Breast epithelium (tissue), 4 donors: ENCODE measurements at regions not wholly inside any gene's neighbourhood (a gene's known extent, or its start where the extent isn't known, plus 50 kb on each side); places are given as distances from the start of the nearest gene placed in this dataset.
"Not testable (repeated sequence)": the region's sequence is repeated elsewhere in the genome, so short reads cannot be mapped to it uniquely, and the experiment has no call there.

Source experiments
- DNase-seq, 2 donors: peaks; one replicate each; pipeline ENCODE4 v3.0.0-alpha.2; 2019; ENCODE audit warnings: low spot score in 2 of 2
- H3K27ac ChIP-seq, 2 donors: fragments of 200-600 bp; sonication (generic) in 1 of 2; one replicate each; pipeline ENCODE4 v1.5.1; 2016 to 2019; ENCODE audit warnings: mild to moderate bottlenecking in 1 of 2
- H3K27me3 ChIP-seq, 2 donors: fragments of 200-600 bp; sonication (generic) in 1 of 2; one replicate each; pipeline versions ENCODE4 v1.5.1 to v1.6.0; 2017 to 2019; ENCODE audit warnings: control low read depth in 1 of 2, mild to moderate bottlenecking in 1 of 2
- H3K36me3 ChIP-seq: fragments of 200-600 bp; one replicate; pipeline ENCODE4 v1.5.1; 2019
- H3K4me1 ChIP-seq, 2 donors: fragments of 200-600 bp; sonication (generic); one replicate each; pipeline ENCODE4 v1.5.1; 2016 to 2019; ENCODE audit warnings: control low read depth in 1 of 2
- H3K4me3 ChIP-seq, 3 donors: fragments of 200-600 bp; sonication (generic); 1 replicate in 2 of 3; 2 replicates in 1 of 3; pipeline ENCODE4 v1.5.1; 2016 to 2019; ENCODE audit warnings: mild to moderate bottlenecking in 3 of 3, moderate library complexity in 2 of 3
- H3K9me3 ChIP-seq, 2 donors: fragments of 200-600 bp; sonication (generic) in 1 of 2; one replicate each; pipeline ENCODE4 v1.5.1; 2016 to 2019; ENCODE audit warnings: control low read depth in 1 of 2
- POLR2A ChIP-seq: fragments of 450-650 bp; IDR thresholded peaks from one replicate; pipeline ENCODE4 v1.6.1; 2016; ENCODE audit warnings: antibody characterized with exemption, mild to moderate bottlenecking, moderate library complexity
- POLR2AphosphoS5 ChIP-seq, 3 donors: sonication (generic); formaldehyde crosslinking; IDR thresholded peaks; one replicate each; pipeline ENCODE4 v1.6.1; 2017; ENCODE audit warnings: antibody characterized with exemption in 3 of 3
- intact Hi-C: fragments of 100-400 bp; cut with DNase I; formaldehyde crosslinking; loops from one replicate; pipeline ENCODE4 v1.15.1; 2023; ENCODE audit warnings: low total_unique reads
- TF ChIP-seq, protein P1 (sequence below), 3 donors: fragments of 450-650 bp; IDR thresholded peaks; one replicate each; pipeline ENCODE4 v1.5.1; 2016 to 2017; ENCODE audit warnings: antibody characterized with exemption in 3 of 3, mild to moderate bottlenecking in 3 of 3, moderate library complexity in 3 of 3

DNA sequence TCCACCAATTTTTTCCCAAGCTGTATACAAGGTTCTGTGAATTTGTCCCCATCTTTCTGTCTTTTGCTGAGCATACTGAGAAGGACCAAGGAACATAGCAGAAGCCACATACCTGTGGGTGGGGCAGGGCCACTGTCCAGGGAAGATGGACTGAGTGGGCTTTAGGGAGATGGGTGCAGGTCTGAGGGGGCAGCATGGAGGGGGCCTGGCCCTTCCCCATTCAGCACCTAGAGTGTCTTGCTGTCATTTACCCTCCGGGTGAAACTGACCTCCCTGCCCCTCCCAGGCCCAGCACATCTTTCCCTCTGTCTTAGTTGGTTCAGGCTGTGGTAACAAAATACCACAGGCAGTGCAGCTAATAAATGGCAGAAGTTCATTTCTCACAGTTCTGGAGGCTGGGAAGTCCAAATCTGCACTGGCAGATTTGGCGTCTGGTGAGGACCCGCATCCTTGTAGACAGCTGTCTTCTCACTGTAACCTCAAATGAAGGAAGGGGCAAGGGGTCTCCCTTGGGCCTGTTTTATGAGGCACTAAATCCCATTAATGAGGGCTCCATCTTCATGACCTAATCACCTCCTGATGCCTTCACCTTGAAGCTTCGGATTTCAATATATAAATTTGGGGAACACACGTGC lies 180.0 kb upstream of the SMAD3 start:
- intact Hi-C loops: no loop called here

DNA sequence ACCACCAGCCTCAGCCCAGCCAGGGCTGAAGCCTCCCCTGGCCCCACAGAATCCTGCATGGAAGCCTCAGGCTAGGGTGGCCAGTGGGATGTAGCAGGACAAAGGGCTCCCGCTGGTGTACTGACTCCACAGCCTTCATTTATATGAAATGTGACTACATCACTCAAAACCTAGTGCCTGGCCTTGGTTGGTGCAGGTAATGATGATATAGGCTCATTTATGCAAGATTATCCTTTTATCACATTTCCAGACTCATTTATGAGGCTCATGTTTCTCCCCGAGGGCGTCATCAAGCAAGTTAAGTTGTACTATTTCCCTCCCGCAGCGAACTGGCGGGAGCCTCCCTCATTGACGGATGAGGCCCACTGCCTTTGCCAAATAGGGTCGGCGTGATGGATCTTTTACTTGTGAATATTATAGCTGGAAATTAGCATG lies 179.1 kb upstream of the SMAD3 start:
- no peak for DNase-seq

More for the DNA sequence above, 180.0 kb upstream of the SMAD3 start:
- Histone ChIP-seq H3K36me3 (no peaks in the 10 kb centered on the region), H3K4me1 (peaks cover 4 to 11% of the 10 kb centered on the region in 2 donors), H3K9me3 (no peaks in the 10 kb centered on the region), H3K27me3 (no peaks in the 10 kb centered on the region), H3K27ac (no peak overlapping the region), H3K4me3 (no peak overlapping the region)
- TF ChIP-seq, protein P1, sequence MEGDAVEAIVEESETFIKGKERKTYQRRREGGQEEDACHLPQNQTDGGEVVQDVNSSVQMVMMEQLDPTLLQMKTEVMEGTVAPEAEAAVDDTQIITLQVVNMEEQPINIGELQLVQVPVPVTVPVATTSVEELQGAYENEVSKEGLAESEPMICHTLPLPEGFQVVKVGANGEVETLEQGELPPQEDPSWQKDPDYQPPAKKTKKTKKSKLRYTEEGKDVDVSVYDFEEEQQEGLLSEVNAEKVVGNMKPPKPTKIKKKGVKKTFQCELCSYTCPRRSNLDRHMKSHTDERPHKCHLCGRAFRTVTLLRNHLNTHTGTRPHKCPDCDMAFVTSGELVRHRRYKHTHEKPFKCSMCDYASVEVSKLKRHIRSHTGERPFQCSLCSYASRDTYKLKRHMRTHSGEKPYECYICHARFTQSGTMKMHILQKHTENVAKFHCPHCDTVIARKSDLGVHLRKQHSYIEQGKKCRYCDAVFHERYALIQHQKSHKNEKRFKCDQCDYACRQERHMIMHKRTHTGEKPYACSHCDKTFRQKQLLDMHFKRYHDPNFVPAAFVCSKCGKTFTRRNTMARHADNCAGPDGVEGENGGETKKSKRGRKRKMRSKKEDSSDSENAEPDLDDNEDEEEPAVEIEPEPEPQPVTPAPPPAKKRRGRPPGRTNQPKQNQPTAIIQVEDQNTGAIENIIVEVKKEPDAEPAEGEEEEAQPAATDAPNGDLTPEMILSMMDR (IDR thresholded peaks at IDR 0.05): no peak
- TF ChIP-seq POLR2AphosphoS5 (IDR thresholded peaks at IDR 0.05) (no peak), POLR2A (no peak)
- no peak for DNase-seq

DNA sequence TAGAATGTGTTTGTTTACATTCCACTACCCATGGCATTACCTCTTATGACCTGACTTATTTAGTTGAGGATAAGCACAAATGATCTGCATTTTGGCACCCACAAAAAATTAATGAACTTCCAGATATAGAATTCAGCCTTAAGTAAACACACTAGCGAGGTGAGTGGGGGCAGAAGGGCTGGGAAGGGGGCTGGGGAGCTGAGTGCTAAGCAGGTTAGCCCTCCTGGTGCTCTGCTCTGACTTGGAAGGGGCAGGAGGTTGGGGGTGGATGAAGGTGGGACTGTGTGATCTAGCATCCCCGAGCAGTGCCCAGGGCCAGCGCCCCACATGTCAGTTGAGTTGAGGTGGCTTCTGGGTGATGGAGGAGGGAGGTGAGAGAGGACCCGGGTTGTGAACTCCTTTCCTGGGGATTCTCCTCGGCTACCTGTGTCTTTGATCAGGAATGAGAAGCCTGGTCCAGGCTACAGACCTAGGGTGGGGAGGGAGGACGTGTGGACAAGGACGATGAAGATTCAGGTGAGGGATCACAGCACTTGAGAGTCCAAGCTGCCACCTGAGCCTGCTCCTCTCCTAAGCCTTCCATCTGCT lies 178.6 kb upstream of the SMAD3 start:
- Histone ChIP-seq H3K9me3 (no peaks in the 10 kb centered on the region), H3K27ac (no peak overlapping the region), H3K4me3 (no peak overlapping the region), H3K27me3 (no peaks in the 10 kb centered on the region), H3K4me1 (peaks cover 4 to 11% of the 10 kb centered on the region in 2 donors), H3K36me3 (no peaks in the 10 kb centered on the region)
- intact Hi-C loops: no loop called here
- no peak for DNase-seq
- TF ChIP-seq POLR2A (no peak), POLR2AphosphoS5 (IDR thresholded peaks at IDR 0.05) (no peak)
- TF ChIP-seq, protein P1 (IDR thresholded peaks at IDR 0.05): no peak

More for the DNA sequence above, 179.1 kb upstream of the SMAD3 start:
- intact Hi-C loops: no loop called here
- no peaks in the 10 kb centered on the region for H3K27me3 ChIP-seq
- H3K36me3 ChIP-seq: no peaks in the 10 kb centered on the region
- TF ChIP-seq, protein P1 (IDR thresholded peaks at IDR 0.05): no peak
- no peak for TF ChIP-seq POLR2AphosphoS5 (IDR thresholded peaks at IDR 0.05)
- no peak for TF ChIP-seq POLR2A
- peaks cover 4 to 11% of the 10 kb centered on the region in 2 donors for H3K4me1 ChIP-seq
- H3K27ac ChIP-seq: no peak overlapping the region
- H3K4me3 ChIP-seq: no peak overlapping the region
- H3K9me3 ChIP-seq: no peaks in the 10 kb centered on the region

DNA sequence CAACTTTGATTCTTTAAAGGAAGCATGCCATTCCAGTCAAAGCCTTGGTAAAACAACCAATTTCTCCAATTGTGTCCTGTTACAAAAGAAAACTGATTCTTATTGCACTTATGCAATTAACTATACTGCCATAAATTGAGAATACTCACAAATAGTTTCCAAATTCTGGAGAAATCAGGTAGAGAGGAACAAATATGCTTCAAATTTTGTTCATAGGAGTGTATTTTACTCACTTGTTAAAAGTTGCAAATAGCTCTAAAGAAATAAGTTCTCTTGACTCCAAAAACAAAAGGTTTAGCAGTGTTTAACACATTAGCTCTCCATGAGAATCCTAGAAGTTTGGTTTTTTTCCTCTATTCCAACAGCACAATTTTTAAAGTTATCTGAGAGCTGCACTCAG lies 176.1 kb upstream of the SMAD3 start:
- H3K9me3 ChIP-seq, H3K27ac ChIP-seq, H3K4me1 ChIP-seq, H3K4me3 ChIP-seq, H3K27me3 ChIP-seq, intact Hi-C loops, DNase-seq, H3K36me3 ChIP-seq: not testable (repeated sequence)

DNA sequence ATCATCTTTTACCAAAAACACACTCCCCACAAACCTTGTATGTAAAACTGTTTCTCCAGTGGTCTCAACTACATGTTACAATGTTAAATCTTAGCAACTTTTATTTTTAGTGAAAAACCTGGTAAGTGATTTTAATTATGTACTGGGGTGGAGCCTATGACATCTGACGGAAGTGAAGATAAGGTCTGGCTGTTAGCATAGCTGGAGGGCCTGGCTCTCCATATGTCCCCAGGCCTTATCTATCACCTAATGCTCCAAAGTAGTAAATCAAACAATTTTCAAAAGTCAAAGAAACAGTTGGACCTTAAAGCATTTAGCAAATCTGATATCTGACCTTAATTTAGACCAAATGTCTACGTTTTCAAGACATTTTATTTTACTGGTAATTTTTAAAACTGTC lies 173.6 kb upstream of the SMAD3 start:
- no peak overlapping the region for H3K4me3 ChIP-seq
- intact Hi-C loops: no loop called here
- DNase-seq: no peak
- H3K4me1 ChIP-seq: no peaks in the 10 kb centered on the region
- H3K27me3 ChIP-seq: no peaks in the 10 kb centered on the region
- no peaks in the 10 kb centered on the region for H3K9me3 ChIP-seq
- no peak overlapping the region for H3K27ac ChIP-seq
- TF ChIP-seq POLR2A: no peak
- no peak for TF ChIP-seq POLR2AphosphoS5 (IDR thresholded peaks at IDR 0.05)
- TF ChIP-seq, protein P1 (IDR thresholded peaks at IDR 0.05): no peak
- no peaks in the 10 kb centered on the region for H3K36me3 ChIP-seq
